ENCODE measurements at regions not wholly inside any gene's neighbourhood (a gene's known extent, or its start where the extent isn't known, plus 50 kb on each side); places are given as distances from the start of the nearest gene placed in this dataset.

DNA sequence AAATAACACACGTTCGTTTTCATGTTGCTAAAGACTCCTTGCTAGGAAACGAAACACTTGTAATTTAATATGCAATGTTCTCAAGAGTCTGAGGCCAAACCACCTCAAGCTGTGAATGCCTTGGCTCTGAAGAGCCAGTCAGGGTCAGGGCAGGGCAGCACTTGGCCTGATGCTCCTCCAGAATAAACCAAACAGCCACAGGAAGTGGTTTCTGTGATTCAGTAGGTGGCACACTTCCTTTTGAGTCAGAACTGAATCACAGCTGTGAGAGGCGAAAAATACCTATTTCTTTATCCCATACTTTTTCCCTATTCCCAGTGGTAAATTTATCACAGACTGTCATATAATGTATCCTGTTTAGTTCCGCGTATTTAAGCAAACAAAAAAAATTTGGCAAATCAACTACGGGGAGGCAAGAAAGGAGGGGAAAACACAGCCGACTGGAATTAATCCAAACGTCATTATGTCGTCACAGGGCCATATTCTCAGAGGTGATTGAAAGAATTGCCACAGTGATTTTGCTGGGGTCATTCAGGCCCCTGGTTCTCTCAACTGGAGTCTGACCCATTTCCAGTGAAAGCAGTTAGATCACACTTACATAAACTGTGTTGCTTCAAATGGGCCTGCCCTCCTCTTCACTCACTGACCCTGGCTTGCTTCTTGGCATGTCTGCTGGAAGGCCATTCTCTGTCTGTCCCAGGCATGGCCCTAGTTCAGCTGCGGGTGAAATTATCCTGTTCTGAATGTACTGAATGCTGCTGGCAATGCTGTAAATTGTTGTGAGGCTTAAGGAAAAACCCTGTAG is 71.2 kb downstream of the ARRDC3 start (continued):
- TF ChIP-seq BCL3 (IDR thresholded peaks at IDR 0.05) (peak; percentile 82; the same call in 2 of the 3 replicates), RARB (CRISPR knock-in tag; IDR thresholded peaks at IDR 0.05) (0 out of 2 replicates have a peak, but pooled peaks have one; percentile 14)

DNA sequence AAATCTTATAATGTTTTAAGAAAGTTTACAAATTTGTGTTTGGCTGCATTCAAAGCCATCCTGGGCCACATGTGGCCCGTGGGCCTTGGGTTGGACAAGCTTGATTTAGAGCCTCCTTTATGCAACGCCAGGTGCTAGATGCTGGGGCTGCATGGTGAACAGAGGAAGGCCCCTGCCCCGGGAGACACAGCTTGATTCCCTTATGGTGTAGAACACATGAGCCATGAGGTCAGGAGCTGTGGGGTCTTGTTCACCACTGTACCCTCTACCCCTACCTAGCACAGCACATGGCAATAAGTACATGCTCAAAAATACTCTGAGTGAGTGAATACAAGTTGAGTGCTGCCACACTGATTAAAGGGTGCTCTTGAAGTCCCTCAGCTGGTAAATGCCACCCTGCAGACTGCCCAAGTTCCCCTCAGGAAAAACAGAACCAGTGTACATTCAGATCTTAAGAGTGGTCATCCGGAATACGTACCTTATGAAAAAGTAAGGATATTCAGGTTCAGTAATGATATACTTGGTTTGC is 71.9 kb downstream of the ARRDC3 start:
- H3K4me2 ChIP-seq: peak overlapping the region; percentile 89
- DNase-seq (ENCODE audit: low read depth in 1 of 2, low spot score in 1 of 2) (no peak), FAIRE-seq (no peak), ATAC-seq (peak in 1 of 2 experiments; percentile 7; a peak in 3 of 6 replicates)
- H3K9me3 ChIP-seq: no peaks in the 10 kb centered on the region
- H3K27ac ChIP-seq: peak overlapping the region; percentile 91 to 94
- peaks cover 63% of the 10 kb centered on the region for H3K4me1 ChIP-seq
- peak overlapping the region; percentile 16 for H3K4me3 ChIP-seq
- WGBS (ENCODE audit: missing lambda C conversion rate): 60% methylated on average over 5 of the region's 5 CpGs
- ChIA-PET POLR2A (interaction anchor here (0.7 to 4.7 kb wide), 8 partner anchors 9 to 446 kb away, joined by 3 to 57 read pairs (median 4); partner anchors contain the start of gene ARRDC3), CTCF (interaction anchor here (0.7 to 3.5 kb wide), 7 partner anchors 10 to 457 kb away, joined by 3 to 14 read pairs (median 4); no protein-coding TSS in a partner anchor)
- TF ChIP-seq HOXB5 (CRISPR knock-in tag; IDR thresholded peaks at IDR 0.05): 0 out of 2 replicates have a peak, but pooled peaks have one; percentile 45
- TF ChIP-seq, protein P1, sequence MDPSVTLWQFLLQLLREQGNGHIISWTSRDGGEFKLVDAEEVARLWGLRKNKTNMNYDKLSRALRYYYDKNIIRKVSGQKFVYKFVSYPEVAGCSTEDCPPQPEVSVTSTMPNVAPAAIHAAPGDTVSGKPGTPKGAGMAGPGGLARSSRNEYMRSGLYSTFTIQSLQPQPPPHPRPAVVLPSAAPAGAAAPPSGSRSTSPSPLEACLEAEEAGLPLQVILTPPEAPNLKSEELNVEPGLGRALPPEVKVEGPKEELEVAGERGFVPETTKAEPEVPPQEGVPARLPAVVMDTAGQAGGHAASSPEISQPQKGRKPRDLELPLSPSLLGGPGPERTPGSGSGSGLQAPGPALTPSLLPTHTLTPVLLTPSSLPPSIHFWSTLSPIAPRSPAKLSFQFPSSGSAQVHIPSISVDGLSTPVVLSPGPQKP (IDR thresholded peaks at IDR 0.05; ENCODE audit: low read depth, low read length): no peak
- 0 out of 2 replicates have a peak, but pooled peaks have one; percentile 72 for TF ChIP-seq ZSCAN20 (CRISPR knock-in tag; IDR thresholded peaks at IDR 0.05)
- no peak for TF ChIP-seq ZNF302 (CRISPR knock-in tag; IDR thresholded peaks at IDR 0.05)
- no peak for TF ChIP-seq FOXS1 (CRISPR knock-in tag; IDR thresholded peaks at IDR 0.05)
- no peak for TF ChIP-seq USF2 (IDR thresholded peaks at IDR 0.05)
- no peak for TF ChIP-seq SMC3 (IDR thresholded peaks at IDR 0.05)
- no peak for TF ChIP-seq KDM5A (IDR thresholded peaks at IDR 0.05)
- TF ChIP-seq HOXB13 (CRISPR knock-in tag; IDR thresholded peaks at IDR 0.05; ENCODE audit: low read depth): peak; percentile 22; the same call in 1 of the 2 replicates
- no peak for TF ChIP-seq HDAC2 (IDR thresholded peaks at IDR 0.05)
- no peak for TF ChIP-seq JUN (IDR thresholded peaks at IDR 0.05)
- no peak for TF ChIP-seq EHMT2 (IDR thresholded peaks at IDR 0.05; ENCODE audit: low read depth)
- no peak for TF ChIP-seq CHD2 (IDR thresholded peaks at IDR 0.05; ENCODE audit: low read length, partially characterized antibody)
- TF ChIP-seq HMGXB4 (CRISPR knock-in tag; IDR thresholded peaks at IDR 0.05; ENCODE audit: borderline replicate concordance): no peak
- TF ChIP-seq HES2 (IDR thresholded peaks at IDR 0.05): no peak
- no peak for TF ChIP-seq EHF (CRISPR knock-in tag; IDR thresholded peaks at IDR 0.05)
- TF ChIP-seq E2F6 (IDR thresholded peaks at IDR 0.05; ENCODE audit: borderline replicate concordance, low read depth): no peak
- TF ChIP-seq POLR2A (IDR thresholded peaks at IDR 0.05; ENCODE audit: low read length): no peak
- TF ChIP-seq ZFP36 (IDR thresholded peaks at IDR 0.05; ENCODE audit: borderline replicate concordance, partially characterized antibody): no peak
- no peak for TF ChIP-seq POLR2AphosphoS2 (conservative IDR thresholded peaks at IDR 0.05; ENCODE audit: low read length)
- TF ChIP-seq SREBF2 (IDR thresholded peaks at IDR 0.05): no peak
- TF ChIP-seq RNF2 (IDR thresholded peaks at IDR 0.05; ENCODE audit: borderline replicate concordance, low read depth): no peak
- peak; percentile 29; the same call in 1 of the 2 replicates for TF ChIP-seq TP53 (CRISPR knock-in tag; IDR thresholded peaks at IDR 0.05)
- no peak for TF ChIP-seq MAFK (IDR thresholded peaks at IDR 0.05; ENCODE audit: partially characterized antibody)
- TF ChIP-seq RFX5 (IDR thresholded peaks at IDR 0.05): no peak
- TF ChIP-seq RAD21 (conservative IDR thresholded peaks at IDR 0.05 in 1 of 2, IDR thresholded peaks at IDR 0.05 in 1 of 2): no peak
- TF ChIP-seq MYC (IDR thresholded peaks at IDR 0.05; ENCODE audit: borderline replicate concordance, low read length): no peak
- TF ChIP-seq KDM1A (IDR thresholded peaks at IDR 0.05; ENCODE audit: low read depth): no peak
- no peak for TF ChIP-seq EP300 (IDR thresholded peaks at IDR 0.05)
- no peak for TF ChIP-seq NFE2L2 (conservative IDR thresholded peaks at IDR 0.05; ENCODE audit: low read length)
- no peak for TF ChIP-seq CEBPB (IDR thresholded peaks at IDR 0.05)
- no peak for TF ChIP-seq RCOR1 (IDR thresholded peaks at IDR 0.05; ENCODE audit: low read depth, low read length)
